Small intestine (tissue), 7 donors: ENCODE measurements at regions not wholly inside any gene's neighbourhood (a gene's known extent, or its start where the extent isn't known, plus 50 kb on each side); places are given as distances from the start of the nearest gene placed in this dataset.
A peak's percentile ranks its signal among the peaks of the same experiment; 100 is the strongest.

ENCODE experiments used
- DNase-seq, 2 donors: peaks; one replicate each; pipeline versions ENCODE4 v3.0.0 to v3.0.0-alpha.2; 2013
- FAIRE-seq: peaks from 2 replicates; lab custom pipeline; 2012; peaks lifted over from hg19 to GRCh38; lab: Jason Lieb, UNC
- H3K27ac ChIP-seq, 3 donors: one replicate each; pipeline ENCODE4 v1.5.1; 2013; ENCODE audit warnings: low read length in 2 of 3, mild to moderate bottlenecking in 2 of 3, control low read depth in 1 of 3, inconsistent platforms in 1 of 3, low read depth in 1 of 3, moderate library complexity in 1 of 3
- H3K27me3 ChIP-seq, 3 donors: one replicate each; pipeline ENCODE4 v1.6.1; 2013; ENCODE audit warnings: low read length in 3 of 3, inconsistent platforms in 1 of 3; ENCODE audit not compliant: control insufficient read depth in 3 of 3, insufficient read depth in 3 of 3
- H3K36me3 ChIP-seq, 3 donors: one replicate each; pipeline ENCODE4 v1.6.1; 2013; ENCODE audit warnings: low read length in 3 of 3, inconsistent platforms in 1 of 3, low read depth in 1 of 3, mild to moderate bottlenecking in 1 of 3, moderate library complexity in 1 of 3; ENCODE audit not compliant: control insufficient read depth in 3 of 3, insufficient read depth in 2 of 3
- H3K4me1 ChIP-seq, 3 donors: one replicate each; pipeline ENCODE4 v1.6.1; 2013; ENCODE audit warnings: low read length in 2 of 3, inconsistent platforms in 1 of 3, low read depth in 1 of 3, mild to moderate bottlenecking in 1 of 3, moderate library complexity in 1 of 3; ENCODE audit not compliant: control insufficient read depth in 3 of 3, insufficient read depth in 2 of 3
- H3K4me3 ChIP-seq, 3 donors: one replicate each; pipeline ENCODE4 v1.5.1; 2013; ENCODE audit warnings: low read length in 3 of 3, control low read depth in 1 of 3, inconsistent platforms in 1 of 3, low read depth in 1 of 3, mild to moderate bottlenecking in 1 of 3, moderate library complexity in 1 of 3
- H3K9me3 ChIP-seq, 2 donors: one replicate each; pipeline ENCODE4 v1.6.1; 2013; ENCODE audit warnings: low read depth in 1 of 2, low read length in 1 of 2; ENCODE audit not compliant: control insufficient read depth in 2 of 2, insufficient read depth in 1 of 2
- WGBS, 3 donors: extraction: QIAGEN DNeasy Blood & Tissue Kit; methylation state at CpG; one replicate each; pipeline ENCODE4 v1.1.7; 2013; 5-methylcytosine and 5-hydroxymethylcytosine counted together
- donor health status: healthy with polysubstance abuse.
- donor health status: control.
- donor health status: control.
- donor health status: Bipolar disorder and iron deficiency.
- donor health status: healthy.

GRCh38 chr4:79083406-79084010 lies 144.3 kb upstream of the PAQR3 start:
- H3K27ac ChIP-seq = no peak overlapping the region
- DNase-seq = no peak
- H3K4me1 ChIP-seq = no peaks in the 10 kb centered on the region
- H3K4me3 ChIP-seq = no peak overlapping the region
- WGBS, 3 donors = 51 to 67% (median 56%) methylated on average over 2 of the region's 2 CpGs
- H3K9me3 ChIP-seq = no peaks in the 10 kb centered on the region
- no peak for FAIRE-seq
- no peaks in the 10 kb centered on the region for H3K27me3 ChIP-seq
- no peaks in the 10 kb centered on the region for H3K36me3 ChIP-seq

- FAIRE-seq (no peak), DNase-seq (no peak)
- H3K4me3 ChIP-seq = no peak overlapping the region
- no peaks in the 10 kb centered on the region for H3K4me1 ChIP-seq
- H3K27me3 ChIP-seq = no peaks in the 10 kb centered on the region
- WGBS, 3 donors = 67 to 82% (median 80%) methylated on average over 6 of the region's 6 CpGs
- H3K36me3 ChIP-seq = no peaks in the 10 kb centered on the region
- no peaks in the 10 kb centered on the region for H3K9me3 ChIP-seq
- no peak overlapping the region for H3K27ac ChIP-seq
Measured at GRCh38 chr4:79082997-79083396, 143.8 kb upstream of the PAQR3 start.

GRCh38 chr4:79081973-79082372 lies 142.7 kb upstream of the PAQR3 start:
- H3K4me1 ChIP-seq = no peaks in the 10 kb centered on the region
- no peak overlapping the region for H3K4me3 ChIP-seq
- WGBS, 3 donors = 21 to 62% (median 27%) methylated on average over 1 of the region's 1 CpG
- H3K36me3 ChIP-seq = no peaks in the 10 kb centered on the region
- H3K9me3 ChIP-seq = no peaks in the 10 kb centered on the region
- no peaks in the 10 kb centered on the region for H3K27me3 ChIP-seq
- FAIRE-seq (no peak), DNase-seq (no peak)
- H3K27ac ChIP-seq = no peak overlapping the region

DNA sequence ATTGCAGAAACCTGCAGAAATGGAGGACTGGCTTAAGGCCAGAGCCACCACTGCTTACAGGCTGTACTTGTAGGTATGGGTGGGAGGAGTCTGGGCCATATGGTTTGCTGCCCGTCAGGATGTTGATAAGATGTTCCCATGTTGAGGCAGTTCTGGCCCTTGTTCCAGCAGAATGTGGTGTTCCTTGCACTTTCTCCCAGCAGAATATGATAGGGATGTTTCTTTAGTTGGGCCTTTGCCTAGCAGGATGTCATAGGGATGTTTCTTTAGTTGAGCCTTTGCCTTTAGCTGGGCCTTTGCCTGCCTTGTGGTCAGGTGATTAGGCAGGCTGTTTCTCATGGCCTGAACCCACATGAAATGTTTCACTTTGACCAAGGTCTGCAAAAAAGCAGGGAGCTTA lies 139.1 kb upstream of the PAQR3 start:
- FAIRE-seq = no peak
- Histone ChIP-seq H3K27me3 (no peaks in the 10 kb centered on the region), H3K4me3 (no peak overlapping the region), H3K36me3 (no peaks in the 10 kb centered on the region), H3K9me3 (no peaks in the 10 kb centered on the region), H3K27ac (no peak overlapping the region), H3K4me1 (no peaks in the 10 kb centered on the region)
- 47 to 73% (median 53%) methylated on average over 1 of the region's 1 CpG for WGBS, 3 donors
- DNase-seq = peak in 1 of 2 donors; percentile 2

GRCh38 chr4:79074040-79074439 lies 134.8 kb upstream of the PAQR3 start:
- WGBS, 3 donors = 79 to 85% (median 84%) methylated on average over 1 of the region's 1 CpG
- H3K9me3 ChIP-seq = no peaks in the 10 kb centered on the region
- H3K36me3 ChIP-seq = no peaks in the 10 kb centered on the region
- FAIRE-seq (no peak), DNase-seq (no peak)
- no peaks in the 10 kb centered on the region for H3K4me1 ChIP-seq
- no peaks in the 10 kb centered on the region for H3K27me3 ChIP-seq
- no peak overlapping the region for H3K4me3 ChIP-seq
- H3K27ac ChIP-seq = no peak overlapping the region

DNA sequence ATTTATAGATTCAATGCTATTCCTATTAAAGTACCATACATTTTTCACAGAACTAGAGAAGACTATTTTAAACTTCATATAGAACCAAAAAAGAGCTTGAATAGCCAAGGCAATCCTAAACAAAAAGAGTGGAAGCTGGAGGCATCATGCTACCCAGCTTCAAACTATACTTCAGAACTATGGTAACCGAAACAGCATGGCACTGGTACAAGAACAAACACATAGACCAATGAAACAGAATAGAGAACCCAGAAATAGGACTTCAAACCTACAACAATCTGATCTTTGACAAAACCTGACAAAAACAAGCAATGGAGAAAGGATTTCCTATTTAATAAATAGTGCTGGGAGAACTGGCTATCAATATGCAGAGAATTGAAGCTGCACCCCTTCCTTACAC lies 134.2 kb upstream of the PAQR3 start:
- no peaks in the 10 kb centered on the region for H3K9me3 ChIP-seq
- no peak overlapping the region for H3K27ac ChIP-seq
- DNase-seq (no peak), FAIRE-seq (no peak)
- H3K4me3 ChIP-seq = no peak overlapping the region
- no peaks in the 10 kb centered on the region for H3K27me3 ChIP-seq
- WGBS, 3 donors = 39 to 85% (median 42%) methylated on average over 1 of the region's 1 CpG
- H3K4me1 ChIP-seq = no peaks in the 10 kb centered on the region
- no peaks in the 10 kb centered on the region for H3K36me3 ChIP-seq

GRCh38 chr4:79065262-79065661 lies 126.0 kb upstream of the PAQR3 start:
- FAIRE-seq = no peak
- 17 to 32% (median 29%) methylated on average over 1 of the region's 1 CpG for WGBS, 3 donors

GRCh38 chr4:79064806-79065205 lies 125.6 kb upstream of the PAQR3 start:
- Histone ChIP-seq H3K27ac (no peak overlapping the region), H3K4me1 (no peaks in the 10 kb centered on the region), H3K27me3 (no peaks in the 10 kb centered on the region), H3K9me3 (no peaks in the 10 kb centered on the region), H3K36me3 (no peaks in the 10 kb centered on the region), H3K4me3 (no peak overlapping the region)
- FAIRE-seq = no peak
- no peak for DNase-seq
- WGBS, 3 donors = 58 to 75% (median 63%) methylated on average over 3 of the region's 3 CpGs

More at GRCh38 chr4:79065262-79065661, 126.0 kb upstream of the PAQR3 start:
- no peaks in the 10 kb centered on the region for H3K9me3 ChIP-seq
- no peak for DNase-seq
- no peak overlapping the region for H3K27ac ChIP-seq
- no peaks in the 10 kb centered on the region for H3K27me3 ChIP-seq
- no peaks in the 10 kb centered on the region for H3K4me1 ChIP-seq
- H3K36me3 ChIP-seq = no peaks in the 10 kb centered on the region
- H3K4me3 ChIP-seq = no peak overlapping the region
